Stimulated activated memory B cell treated with anti-CD40 and anti-IgM and Interleukin-4, amounts not matched to agents 10 μg/mL and 1 μg/mL and 100 μg/mL, for 72 hours (primary cell): ENCODE measurements at regions not wholly inside any gene's neighbourhood (a gene's known extent, or its start where the extent isn't known, plus 50 kb on each side); places are given as distances from the start of the nearest gene placed in this dataset.

ENCODE experiments used
- ATAC-seq: fragments of 150-1000 bp; cut with Tn5 transposase; 2 replicates; pipeline ENCODE4 v1.10.0; 2021
- H3K27ac Mint-ChIP-seq: one replicate; pipeline ENCODE4 v1.8.0; 2022; ENCODE audit warnings: mild to moderate bottlenecking, mixed read lengths
- H3K27me3 Mint-ChIP-seq: one replicate; pipeline ENCODE4 v1.8.0; 2022; ENCODE audit warnings: mixed read lengths
- H3K36me3 Mint-ChIP-seq: one replicate; pipeline ENCODE4 v1.8.0; 2022; ENCODE audit warnings: mixed read lengths
- H3K4me1 Mint-ChIP-seq: one replicate; pipeline ENCODE4 v1.8.0; 2022; ENCODE audit warnings: mixed read lengths
- H3K4me3 Mint-ChIP-seq: one replicate; pipeline ENCODE4 v1.8.0; 2022; ENCODE audit warnings: mild to moderate bottlenecking, moderate library complexity, mixed read lengths
- H3K9me3 Mint-ChIP-seq: one replicate; pipeline ENCODE4 v1.8.0; 2022; ENCODE audit warnings: mixed read lengths

DNA sequence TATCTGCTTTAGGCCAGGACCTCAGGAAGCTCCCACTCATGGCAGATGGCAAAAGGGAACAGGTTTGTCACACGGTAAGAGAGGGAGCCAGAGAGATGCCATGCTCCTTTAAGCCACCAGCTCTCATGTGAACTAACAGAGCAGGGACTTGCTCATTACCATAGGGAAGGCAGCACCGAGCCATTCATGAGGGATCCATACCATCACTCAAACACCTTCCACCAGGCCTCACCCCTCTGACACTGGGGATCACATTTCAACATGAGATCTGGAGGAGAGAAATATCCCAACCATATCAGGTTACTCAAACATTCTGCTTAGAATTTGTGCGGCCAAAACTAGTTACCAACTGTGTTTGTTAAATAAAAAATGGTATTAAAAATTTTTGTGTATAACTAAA, 427.0 kb downstream of the UQCRFS1 start:
- no peaks in the 10 kb centered on the region for H3K36me3 Mint-ChIP-seq
- H3K27ac Mint-ChIP-seq, result no peak overlapping the region
- no peak overlapping the region for H3K4me3 Mint-ChIP-seq
- no peak for ATAC-seq
- no peaks in the 10 kb centered on the region for H3K27me3 Mint-ChIP-seq
- H3K9me3 Mint-ChIP-seq, result peaks cover 14% of the 10 kb centered on the region
- H3K4me1 Mint-ChIP-seq, result no peaks in the 10 kb centered on the region

DNA sequence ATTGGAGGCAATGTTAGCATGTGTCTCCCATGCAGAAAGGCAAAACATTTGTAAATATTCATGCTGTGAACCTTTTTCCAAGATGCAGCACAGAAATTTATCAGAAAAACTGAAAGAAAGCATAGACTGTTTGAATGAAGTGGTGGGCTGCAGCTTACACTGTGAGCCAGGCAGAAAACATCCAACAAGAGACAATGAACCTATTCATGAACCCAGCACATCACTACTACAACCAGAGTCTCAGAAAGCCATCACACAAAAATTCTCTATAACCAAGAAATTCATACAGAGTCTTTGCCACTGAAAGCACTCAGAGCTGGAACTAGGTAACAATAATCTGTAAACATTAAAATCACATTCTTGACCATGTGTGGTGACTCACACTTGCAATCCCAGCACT, 448.9 kb downstream of the UQCRFS1 start:
- Mint-ChIP-seq H3K27me3 (no peaks in the 10 kb centered on the region), H3K4me1 (no peaks in the 10 kb centered on the region), H3K27ac (no peak overlapping the region), H3K4me3 (no peak overlapping the region), H3K9me3 (peaks cover 14% of the 10 kb centered on the region), H3K36me3 (no peaks in the 10 kb centered on the region)
- no peak for ATAC-seq

DNA sequence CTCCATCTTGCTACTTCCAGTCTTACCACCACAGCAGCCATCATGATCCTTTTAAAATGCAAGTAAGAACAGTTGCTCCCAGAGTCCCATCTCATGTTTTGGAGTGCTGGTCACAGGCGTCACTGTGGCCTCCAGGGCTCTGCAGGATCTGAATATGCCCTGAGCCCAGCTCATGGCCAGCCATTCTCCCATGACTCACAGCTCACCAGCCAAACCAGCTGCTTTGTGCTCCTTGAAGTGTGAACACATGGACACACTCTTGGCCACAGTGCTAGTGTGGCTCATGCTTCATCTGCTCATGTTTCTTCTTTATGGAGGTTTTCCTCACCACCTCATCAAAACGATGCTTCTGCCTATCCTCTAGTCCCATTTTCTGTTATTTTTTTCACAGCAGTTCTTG, 466.5 kb downstream of the UQCRFS1 start:
- ATAC-seq, result no peak
- H3K27me3 Mint-ChIP-seq, result no peaks in the 10 kb centered on the region
- no peak overlapping the region for H3K4me3 Mint-ChIP-seq
- no peak overlapping the region for H3K27ac Mint-ChIP-seq
- H3K4me1 Mint-ChIP-seq, result no peaks in the 10 kb centered on the region
- no peaks in the 10 kb centered on the region for H3K36me3 Mint-ChIP-seq
- peaks cover 18% of the 10 kb centered on the region for H3K9me3 Mint-ChIP-seq

DNA sequence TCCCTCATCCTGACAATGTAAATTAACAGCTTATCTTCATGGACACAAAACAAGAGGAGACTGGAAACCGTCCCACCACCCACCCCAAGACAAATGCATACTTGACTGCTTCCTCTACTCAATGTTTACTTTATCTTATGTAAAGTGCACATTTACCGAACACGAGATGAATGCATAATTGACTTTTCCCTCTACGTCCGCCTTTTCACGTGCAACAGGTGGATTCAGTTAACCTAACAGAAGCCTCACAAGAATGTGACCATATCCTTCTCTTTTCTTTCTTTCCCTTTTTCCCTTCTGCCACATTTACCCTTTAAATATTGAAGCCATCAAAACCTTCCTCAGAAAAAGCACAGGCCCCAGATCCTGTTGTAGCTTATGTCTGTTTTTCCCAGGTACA, 468.0 kb downstream of the UQCRFS1 start:
- no peak overlapping the region for H3K4me3 Mint-ChIP-seq
- H3K27me3 Mint-ChIP-seq, result no peaks in the 10 kb centered on the region
- ATAC-seq, result no peak
- H3K9me3 Mint-ChIP-seq, result peaks cover 14% of the 10 kb centered on the region
- H3K4me1 Mint-ChIP-seq, result no peaks in the 10 kb centered on the region
- no peak overlapping the region for H3K27ac Mint-ChIP-seq
- no peaks in the 10 kb centered on the region for H3K36me3 Mint-ChIP-seq

DNA sequence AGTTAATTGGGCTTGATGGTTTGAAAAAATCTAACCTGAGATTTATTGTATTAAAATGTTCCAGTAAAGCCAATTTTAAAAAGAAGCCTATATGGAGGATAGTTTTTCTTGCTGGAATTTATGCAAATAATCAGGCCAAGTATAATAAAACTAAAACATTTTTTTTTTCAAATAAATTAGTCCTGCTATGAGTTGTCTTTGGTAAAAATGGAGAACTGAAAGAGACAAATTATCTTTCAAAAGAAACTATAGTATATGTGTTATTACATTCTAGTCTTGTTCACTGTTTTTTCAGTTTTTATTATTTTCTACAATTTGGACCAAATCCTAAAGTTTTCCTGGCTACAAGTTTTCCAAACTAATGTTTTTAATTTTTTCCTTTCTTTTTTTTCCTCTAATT, 468.9 kb downstream of the UQCRFS1 start:
- H3K9me3 Mint-ChIP-seq, result peaks cover 10% of the 10 kb centered on the region
- no peaks in the 10 kb centered on the region for H3K36me3 Mint-ChIP-seq

DNA sequence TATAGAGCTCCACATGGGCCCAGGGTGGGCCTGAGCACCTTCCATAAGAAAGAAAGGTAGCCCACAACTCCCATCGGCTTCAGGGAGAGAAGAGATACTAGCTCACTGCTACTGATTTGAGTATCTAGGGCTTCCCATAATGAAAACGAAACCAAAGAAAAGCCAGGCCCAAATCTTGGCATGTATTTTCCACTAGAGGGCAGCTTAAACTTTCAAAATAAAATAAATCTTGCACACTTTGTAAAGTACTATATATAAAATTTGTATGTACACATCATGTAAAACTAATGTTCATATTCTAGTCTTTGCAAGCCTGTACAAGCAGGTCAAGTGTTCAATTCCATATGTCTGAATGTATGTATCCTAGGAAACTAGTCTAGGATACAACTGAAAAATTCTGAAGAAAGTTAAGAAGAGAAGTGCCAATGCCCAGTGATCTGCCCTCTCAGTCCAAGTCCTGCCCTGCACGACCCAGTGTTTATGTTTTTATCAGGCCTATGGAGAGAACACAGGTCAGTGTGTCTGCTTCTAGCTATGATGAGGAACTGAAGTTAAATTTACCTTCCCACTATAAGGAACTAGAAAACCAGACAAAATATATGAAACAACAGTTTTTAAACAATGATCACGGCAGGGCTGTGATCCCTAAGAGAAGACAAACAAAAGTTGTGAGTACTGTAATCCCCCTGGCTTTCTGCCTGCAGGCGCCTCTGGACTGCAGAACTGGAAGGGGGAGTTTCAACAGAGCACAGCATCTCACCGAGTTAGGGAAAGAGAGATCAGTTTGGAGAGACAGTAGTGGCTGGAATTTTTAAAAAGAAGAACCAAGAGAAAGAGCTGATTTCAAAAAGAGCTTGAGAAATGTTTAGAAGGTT, 475.7 kb downstream of the UQCRFS1 start:
- H3K27ac Mint-ChIP-seq, result no peak overlapping the region

More for the DNA sequence above, 468.9 kb downstream of the UQCRFS1 start:
- Mint-ChIP-seq H3K4me3 (no peak overlapping the region), H3K4me1 (no peaks in the 10 kb centered on the region), H3K27me3 (no peaks in the 10 kb centered on the region), H3K27ac (no peak overlapping the region)
- no peak for ATAC-seq

DNA sequence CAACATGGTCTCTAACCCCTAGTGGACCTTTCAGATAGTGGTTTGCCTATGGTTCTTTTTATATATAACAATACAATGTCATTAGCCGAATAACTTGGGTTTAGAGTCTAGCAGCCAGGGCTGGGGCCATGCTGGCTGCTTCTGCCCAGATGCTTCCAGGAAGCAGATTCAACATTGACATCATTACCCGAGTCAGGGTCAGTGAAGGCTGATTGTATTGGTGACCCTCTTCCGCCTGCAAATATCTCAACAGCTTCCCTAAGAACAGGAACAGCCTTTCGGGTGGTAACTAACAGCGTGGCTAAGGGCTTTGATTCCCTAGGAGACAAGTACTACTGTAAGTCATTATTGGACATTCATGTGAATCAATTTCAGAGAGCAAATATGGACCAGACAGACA, 476.4 kb downstream of the UQCRFS1 start:
- H3K9me3 Mint-ChIP-seq, result peaks cover 12% of the 10 kb centered on the region
- no peaks in the 10 kb centered on the region for H3K4me1 Mint-ChIP-seq
- H3K27ac Mint-ChIP-seq, result no peak overlapping the region
- H3K4me3 Mint-ChIP-seq, result no peak overlapping the region
- ATAC-seq, result no peak
- no peaks in the 10 kb centered on the region for H3K27me3 Mint-ChIP-seq
- no peaks in the 10 kb centered on the region for H3K36me3 Mint-ChIP-seq

More for the DNA sequence above, 475.7 kb downstream of the UQCRFS1 start:
- no peaks in the 10 kb centered on the region for H3K27me3 Mint-ChIP-seq
- H3K36me3 Mint-ChIP-seq, result no peaks in the 10 kb centered on the region
- H3K4me3 Mint-ChIP-seq, result no peak overlapping the region
- no peak for ATAC-seq
- H3K9me3 Mint-ChIP-seq, result peaks cover 8% of the 10 kb centered on the region
- H3K4me1 Mint-ChIP-seq, result no peaks in the 10 kb centered on the region

DNA sequence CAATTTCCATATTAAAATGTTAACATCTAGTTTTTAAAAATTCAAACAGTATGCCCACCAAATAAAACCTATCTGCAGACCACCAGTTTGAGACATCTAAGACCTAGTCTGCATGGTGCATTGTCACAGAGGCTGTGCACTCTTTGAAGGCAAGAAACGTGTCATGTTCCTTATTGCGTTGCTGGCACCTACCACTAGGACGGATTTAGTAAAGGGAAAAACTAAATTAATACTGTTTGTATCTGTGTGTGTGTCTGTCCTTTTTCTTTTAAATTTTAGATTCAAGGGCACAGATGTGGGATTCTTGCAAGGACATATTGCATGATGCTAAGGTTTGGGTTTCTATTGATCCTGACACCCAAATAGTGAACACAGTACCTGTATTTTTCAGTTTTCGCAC, 481.4 kb downstream of the UQCRFS1 start:
- Mint-ChIP-seq H3K27ac (no peak overlapping the region), H3K4me3 (no peak overlapping the region), H3K27me3 (peaks cover 20% of the 10 kb centered on the region), H3K4me1 (no peaks in the 10 kb centered on the region), H3K9me3 (peaks cover 19% of the 10 kb centered on the region), H3K36me3 (no peaks in the 10 kb centered on the region)
- ATAC-seq, result no peak

DNA sequence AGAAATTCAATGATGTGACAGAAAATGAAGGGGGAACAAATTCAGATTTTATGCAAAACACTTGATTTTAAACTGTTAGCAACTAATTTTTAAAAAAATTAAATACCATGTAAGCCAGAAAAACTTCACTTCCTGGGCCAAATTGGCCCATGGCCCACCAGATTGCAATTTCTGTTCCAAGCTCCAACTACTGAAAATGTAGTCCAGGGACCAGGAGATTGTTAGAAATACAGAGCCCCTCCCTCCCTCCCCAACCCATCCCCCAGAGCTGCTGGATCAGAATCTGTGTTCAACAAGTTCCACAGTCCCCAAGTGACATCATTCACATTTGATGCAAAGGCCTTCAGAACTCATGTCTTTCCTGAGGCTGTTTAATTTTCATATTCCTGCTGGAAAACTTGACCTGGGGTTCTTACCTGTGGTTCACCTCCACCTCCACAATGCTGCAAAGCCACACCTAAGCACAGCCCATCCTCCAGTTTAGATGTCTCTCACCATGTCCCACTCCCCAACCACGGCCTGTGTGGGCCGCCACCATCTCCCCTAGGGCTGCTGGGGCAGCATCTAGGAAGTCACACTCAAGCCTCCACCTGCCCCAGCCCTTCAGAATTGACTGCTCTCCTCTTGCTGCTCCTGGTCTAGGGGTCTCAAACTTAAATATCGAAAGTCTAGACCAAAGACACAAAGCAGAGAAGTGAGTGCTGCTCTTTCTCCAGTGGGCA, 482.0 kb downstream of the UQCRFS1 start:
- H3K36me3 Mint-ChIP-seq, result no peaks in the 10 kb centered on the region
- ATAC-seq, result no peak
- no peaks in the 10 kb centered on the region for H3K4me1 Mint-ChIP-seq
- no peak overlapping the region for H3K4me3 Mint-ChIP-seq
- H3K27ac Mint-ChIP-seq, result no peak overlapping the region
- H3K27me3 Mint-ChIP-seq, result peaks cover 20% of the 10 kb centered on the region
- H3K9me3 Mint-ChIP-seq, result peaks cover 23% of the 10 kb centered on the region

DNA sequence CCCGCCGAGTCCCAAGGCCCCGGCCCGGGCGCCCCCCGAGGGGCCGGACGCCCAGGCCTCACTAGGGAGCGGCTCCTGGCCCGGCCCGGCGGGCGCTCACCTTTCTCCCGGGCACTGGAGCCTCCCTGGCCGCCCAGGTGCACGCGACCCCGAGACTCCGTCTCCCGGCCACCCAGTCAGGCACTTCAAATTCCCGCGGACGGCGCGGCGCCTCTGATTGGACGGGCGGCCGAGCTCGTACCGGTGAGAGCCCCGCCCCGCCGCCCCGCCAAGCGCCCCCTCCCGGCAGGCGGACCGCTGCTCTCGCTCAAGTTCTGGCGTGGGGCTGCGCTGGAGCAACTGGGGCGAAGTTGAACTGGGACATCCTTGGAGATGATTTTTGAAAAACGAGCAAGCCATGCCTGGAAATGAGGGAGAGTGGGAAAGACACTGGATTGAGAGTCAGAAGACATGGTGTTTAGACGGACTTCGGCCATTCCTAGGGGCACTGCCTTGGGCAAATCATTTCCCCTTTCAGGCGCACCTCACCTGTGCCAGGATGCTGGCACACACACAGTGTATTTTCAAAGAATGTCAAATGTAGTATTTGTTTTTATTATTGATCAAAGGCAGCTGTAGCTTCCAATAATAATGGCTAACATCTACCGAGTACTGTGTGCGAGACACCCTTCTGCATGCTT, 485.3 kb downstream of the UQCRFS1 start:
- Mint-ChIP-seq H3K9me3 (peaks cover 20% of the 10 kb centered on the region), H3K4me1 (no peaks in the 10 kb centered on the region), H3K27ac (no peak overlapping the region), H3K27me3 (peaks cover 20% of the 10 kb centered on the region), H3K36me3 (no peaks in the 10 kb centered on the region), H3K4me3 (no peak overlapping the region)
- ATAC-seq, result peak; percentile 31

DNA sequence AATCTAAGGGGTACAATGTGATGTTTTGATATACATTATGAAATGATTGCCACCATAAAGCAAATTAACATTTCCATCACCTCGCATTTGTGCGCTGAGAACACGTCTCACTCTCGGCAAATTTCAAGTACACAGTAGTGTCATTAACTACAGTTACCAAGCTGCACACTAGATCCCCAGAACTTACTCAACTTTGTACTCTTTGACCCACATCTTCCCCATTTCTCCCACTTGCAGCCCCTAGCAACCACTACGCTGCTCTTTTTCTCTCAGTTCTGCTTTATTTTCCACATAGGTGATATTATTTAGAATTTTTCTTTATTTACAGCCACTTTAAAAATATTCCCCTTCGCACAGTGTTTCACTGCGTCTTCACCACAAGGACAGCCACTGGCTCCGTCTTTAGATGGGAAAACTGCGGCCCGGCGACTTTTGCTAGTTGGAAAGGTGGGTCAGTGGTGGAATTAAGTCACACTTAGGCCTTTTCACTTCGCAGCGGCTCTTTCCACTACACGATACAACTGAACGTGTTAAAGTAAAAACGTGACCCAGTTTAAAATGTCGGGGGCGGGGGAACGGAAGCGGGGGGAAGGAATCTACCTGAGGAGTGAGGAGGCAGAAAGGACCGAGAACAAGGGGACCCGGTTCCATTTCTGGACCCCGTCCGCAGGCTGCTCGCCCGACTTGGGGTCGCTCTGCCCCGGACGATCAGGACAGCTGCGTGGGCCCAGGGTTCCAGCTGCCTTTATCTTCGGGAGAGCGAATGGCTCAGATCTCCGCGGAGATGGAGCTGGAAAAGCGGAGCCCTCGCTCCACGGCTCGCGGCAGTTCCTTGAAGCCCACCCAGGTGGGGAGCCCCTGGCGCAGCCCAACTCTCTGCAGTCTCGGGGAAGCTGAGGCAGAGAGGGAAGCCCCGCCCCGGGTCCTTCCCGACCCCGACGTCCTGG, 486.1 kb downstream of the UQCRFS1 start:
- H3K4me1 Mint-ChIP-seq, result no peaks in the 10 kb centered on the region
- H3K36me3 Mint-ChIP-seq, result no peaks in the 10 kb centered on the region
- peaks cover 20% of the 10 kb centered on the region for H3K27me3 Mint-ChIP-seq
- ATAC-seq, result no peak
- H3K9me3 Mint-ChIP-seq, result peaks cover 17% of the 10 kb centered on the region
- no peak overlapping the region for H3K4me3 Mint-ChIP-seq
- no peak overlapping the region for H3K27ac Mint-ChIP-seq

DNA sequence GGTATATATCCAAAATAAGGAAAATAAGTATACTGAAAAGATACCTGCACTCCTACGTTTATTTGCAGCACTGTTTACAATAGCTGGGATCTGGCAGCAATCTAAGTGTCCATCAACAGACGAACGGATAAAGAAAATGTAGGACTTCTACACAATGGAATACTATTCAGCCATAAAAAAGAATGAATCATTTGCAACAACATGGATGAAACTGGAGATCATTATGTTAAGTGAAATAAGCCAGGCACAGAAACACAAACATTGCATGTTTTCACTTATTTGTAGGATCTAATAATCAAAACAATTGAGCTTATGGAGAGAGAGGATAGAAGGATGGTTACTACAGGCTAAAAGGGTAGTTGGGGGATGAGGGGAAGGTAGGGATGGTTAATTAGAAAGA, 494.0 kb downstream of the UQCRFS1 start:
- H3K9me3 Mint-ChIP-seq, result peaks cover 14% of the 10 kb centered on the region
- H3K27me3 Mint-ChIP-seq, result no peaks in the 10 kb centered on the region
- no peak for ATAC-seq
- no peaks in the 10 kb centered on the region for H3K36me3 Mint-ChIP-seq
- H3K27ac Mint-ChIP-seq, result no peak overlapping the region
- no peaks in the 10 kb centered on the region for H3K4me1 Mint-ChIP-seq
- H3K4me3 Mint-ChIP-seq, result no peak overlapping the region

DNA sequence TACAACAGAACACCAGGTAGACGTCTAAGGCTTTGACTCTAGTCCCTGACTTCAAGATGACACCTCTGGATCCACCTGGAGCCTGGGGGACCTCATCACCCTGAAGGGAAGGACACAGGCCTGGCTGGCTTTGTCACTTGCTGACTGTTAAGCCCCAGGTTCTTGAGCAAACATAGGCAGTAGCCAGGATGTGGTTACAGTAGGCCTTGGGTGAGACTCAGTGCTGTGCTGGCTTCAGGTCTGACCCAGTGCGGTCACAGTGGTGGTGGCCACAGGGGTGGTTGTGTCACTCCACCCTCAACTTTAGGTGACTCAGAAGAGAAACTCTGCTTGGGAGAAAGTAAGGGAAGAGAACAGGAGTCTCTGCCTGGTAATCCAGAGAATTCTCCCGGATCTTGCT, 497.8 kb downstream of the UQCRFS1 start:
- H3K36me3 Mint-ChIP-seq, result no peaks in the 10 kb centered on the region
- no peak overlapping the region for H3K27ac Mint-ChIP-seq
- no peaks in the 10 kb centered on the region for H3K4me1 Mint-ChIP-seq
- H3K27me3 Mint-ChIP-seq, result no peaks in the 10 kb centered on the region
- ATAC-seq, result no peak
- H3K9me3 Mint-ChIP-seq, result peaks cover 8% of the 10 kb centered on the region
- no peak overlapping the region for H3K4me3 Mint-ChIP-seq

DNA sequence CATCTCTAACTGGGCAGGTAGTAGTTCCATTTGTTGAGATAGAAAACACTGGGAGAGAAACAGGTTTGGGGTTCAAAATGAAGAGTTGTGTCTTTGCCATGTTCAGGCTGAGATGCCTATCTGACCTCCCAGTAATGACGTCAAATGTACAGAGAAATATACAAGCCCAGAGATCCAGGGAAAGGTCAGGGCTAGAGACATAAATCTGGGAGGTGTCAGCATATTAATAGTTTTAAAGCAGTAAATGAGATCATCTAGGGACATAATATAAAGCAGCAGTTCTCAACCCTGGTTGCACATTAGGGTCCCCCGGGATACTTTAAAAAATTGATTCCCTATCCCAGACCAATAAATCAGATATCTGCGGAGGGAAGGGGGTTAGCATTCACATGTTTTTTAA, 501.5 kb downstream of the UQCRFS1 start:
- Mint-ChIP-seq H3K4me1 (no peaks in the 10 kb centered on the region), H3K36me3 (no peaks in the 10 kb centered on the region), H3K4me3 (no peak overlapping the region), H3K9me3 (peaks cover 4% of the 10 kb centered on the region), H3K27ac (no peak overlapping the region), H3K27me3 (no peaks in the 10 kb centered on the region)
- no peak for ATAC-seq

DNA sequence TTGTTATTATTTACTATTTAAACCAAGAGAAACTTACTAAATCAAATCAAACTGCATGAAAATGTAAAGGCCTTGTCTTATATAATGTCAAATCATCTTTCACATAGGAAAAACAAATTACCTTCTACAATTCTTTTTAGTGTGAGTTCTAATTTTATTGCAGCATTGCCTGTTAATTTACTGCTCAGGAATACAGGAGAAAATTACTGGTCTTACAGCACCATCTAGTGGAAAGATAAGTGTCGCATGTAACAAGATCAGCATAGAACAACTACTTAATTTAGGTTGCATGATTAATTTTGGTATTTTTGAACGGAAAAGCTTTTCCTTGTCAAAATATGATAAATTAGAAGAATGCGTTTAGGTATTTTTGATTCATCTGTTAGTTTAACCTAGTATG, 502.7 kb downstream of the UQCRFS1 start:
- H3K9me3 Mint-ChIP-seq, result peaks cover 3% of the 10 kb centered on the region
- H3K36me3 Mint-ChIP-seq, result no peaks in the 10 kb centered on the region
- no peaks in the 10 kb centered on the region for H3K4me1 Mint-ChIP-seq
- no peak overlapping the region for H3K4me3 Mint-ChIP-seq
- H3K27ac Mint-ChIP-seq, result no peak overlapping the region
- no peak for ATAC-seq
- H3K27me3 Mint-ChIP-seq, result no peaks in the 10 kb centered on the region
